Subcutaneous adipose tissue (tissue), 1 donor: ENCODE measurements at regions not wholly inside any gene's neighbourhood (a gene's known extent, or its start where the extent isn't known, plus 50 kb on each side); places are given as distances from the start of the nearest gene placed in this dataset.

Experiments
- TF ChIP-seq, protein P1 (sequence below): fragments of 450-650 bp; IDR thresholded peaks from one replicate; pipeline ENCODE4 v1.5.1; 2016; ENCODE audit warnings: low read depth, mild to moderate bottlenecking, control low read depth, antibody characterized with exemption, moderate library complexity

DNA sequence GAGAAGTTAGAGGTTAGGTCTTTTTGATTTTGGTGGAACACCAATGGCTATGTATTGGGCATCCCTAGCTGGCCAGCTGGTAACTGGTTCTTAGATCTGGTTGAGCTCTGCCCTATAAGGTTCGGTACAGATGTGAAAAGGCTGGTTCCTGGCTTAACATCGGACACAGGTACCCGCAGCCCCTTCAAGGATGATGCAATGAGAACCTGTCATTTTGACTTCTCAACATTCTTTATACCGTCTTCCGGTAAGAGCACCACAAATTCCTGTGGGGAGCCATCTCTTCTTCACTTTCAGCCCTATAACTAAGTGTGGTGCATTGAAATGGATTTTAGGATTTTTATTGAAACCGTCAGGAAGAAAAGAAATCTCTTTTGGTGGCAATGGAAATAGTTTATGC lies 222.8 kb downstream of the ADAMTS9 start:
- TF ChIP-seq, protein P1, sequence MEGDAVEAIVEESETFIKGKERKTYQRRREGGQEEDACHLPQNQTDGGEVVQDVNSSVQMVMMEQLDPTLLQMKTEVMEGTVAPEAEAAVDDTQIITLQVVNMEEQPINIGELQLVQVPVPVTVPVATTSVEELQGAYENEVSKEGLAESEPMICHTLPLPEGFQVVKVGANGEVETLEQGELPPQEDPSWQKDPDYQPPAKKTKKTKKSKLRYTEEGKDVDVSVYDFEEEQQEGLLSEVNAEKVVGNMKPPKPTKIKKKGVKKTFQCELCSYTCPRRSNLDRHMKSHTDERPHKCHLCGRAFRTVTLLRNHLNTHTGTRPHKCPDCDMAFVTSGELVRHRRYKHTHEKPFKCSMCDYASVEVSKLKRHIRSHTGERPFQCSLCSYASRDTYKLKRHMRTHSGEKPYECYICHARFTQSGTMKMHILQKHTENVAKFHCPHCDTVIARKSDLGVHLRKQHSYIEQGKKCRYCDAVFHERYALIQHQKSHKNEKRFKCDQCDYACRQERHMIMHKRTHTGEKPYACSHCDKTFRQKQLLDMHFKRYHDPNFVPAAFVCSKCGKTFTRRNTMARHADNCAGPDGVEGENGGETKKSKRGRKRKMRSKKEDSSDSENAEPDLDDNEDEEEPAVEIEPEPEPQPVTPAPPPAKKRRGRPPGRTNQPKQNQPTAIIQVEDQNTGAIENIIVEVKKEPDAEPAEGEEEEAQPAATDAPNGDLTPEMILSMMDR, result no peak

DNA sequence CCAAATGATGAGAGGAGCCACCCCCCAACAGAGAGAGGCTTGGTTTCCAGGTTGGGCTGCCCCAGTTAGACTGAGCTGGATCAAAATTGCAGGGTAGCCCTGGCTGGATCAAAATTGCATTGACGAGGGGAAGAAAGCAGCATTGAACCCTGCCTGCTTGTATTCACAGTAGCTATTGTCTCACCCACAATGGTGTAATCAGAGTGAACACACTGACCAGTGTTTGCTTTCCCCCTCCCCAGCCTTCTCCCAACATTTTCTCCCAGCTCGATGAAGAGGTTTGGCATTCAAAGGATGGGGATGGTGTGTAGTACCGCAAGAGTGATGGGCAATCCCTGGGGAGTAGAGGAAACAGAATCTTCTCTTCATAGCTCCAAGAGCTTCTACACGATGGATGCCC lies 223.8 kb downstream of the ADAMTS9 start:
- TF ChIP-seq, protein P1, result no peak

DNA sequence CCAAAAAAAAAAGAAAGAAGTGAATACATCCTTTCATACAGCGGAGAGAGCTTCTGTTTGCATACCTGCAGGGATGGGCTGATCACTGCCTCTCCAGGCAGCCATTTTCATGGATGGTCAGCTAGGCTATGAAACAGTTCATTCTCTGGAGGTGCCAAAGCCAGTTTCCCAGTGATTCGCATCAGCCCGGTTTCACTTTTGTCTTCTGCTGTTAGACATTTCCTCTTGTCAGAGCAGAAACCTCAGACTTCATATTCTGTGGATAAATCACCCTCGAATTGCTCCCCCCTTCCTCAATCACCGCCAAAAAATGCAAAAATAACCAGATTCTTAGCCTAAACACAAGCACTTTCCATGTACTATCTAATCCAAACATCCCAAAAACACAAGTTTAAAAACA lies 225.6 kb downstream of the ADAMTS9 start:
- TF ChIP-seq, protein P1, result no peak

DNA sequence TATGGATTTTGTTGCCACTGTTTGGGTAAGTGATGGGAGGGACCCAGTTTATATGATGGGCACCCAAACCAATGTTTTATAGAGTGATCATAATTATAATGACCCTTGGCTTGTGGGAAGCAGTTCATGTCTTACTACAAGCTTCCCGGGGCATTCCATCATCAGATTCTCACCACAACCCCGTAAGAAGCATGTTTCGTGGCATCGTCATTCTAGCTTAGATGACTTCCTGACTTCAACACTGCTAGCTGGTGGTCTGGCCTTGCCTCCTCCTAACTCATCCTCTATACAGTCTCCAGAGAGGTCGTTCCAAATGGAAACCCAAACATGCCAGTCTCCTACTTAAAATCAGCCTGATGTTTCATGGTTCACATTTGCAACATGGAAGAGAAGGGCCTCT lies 226.9 kb downstream of the ADAMTS9 start:
- TF ChIP-seq, protein P1, result no peak

DNA sequence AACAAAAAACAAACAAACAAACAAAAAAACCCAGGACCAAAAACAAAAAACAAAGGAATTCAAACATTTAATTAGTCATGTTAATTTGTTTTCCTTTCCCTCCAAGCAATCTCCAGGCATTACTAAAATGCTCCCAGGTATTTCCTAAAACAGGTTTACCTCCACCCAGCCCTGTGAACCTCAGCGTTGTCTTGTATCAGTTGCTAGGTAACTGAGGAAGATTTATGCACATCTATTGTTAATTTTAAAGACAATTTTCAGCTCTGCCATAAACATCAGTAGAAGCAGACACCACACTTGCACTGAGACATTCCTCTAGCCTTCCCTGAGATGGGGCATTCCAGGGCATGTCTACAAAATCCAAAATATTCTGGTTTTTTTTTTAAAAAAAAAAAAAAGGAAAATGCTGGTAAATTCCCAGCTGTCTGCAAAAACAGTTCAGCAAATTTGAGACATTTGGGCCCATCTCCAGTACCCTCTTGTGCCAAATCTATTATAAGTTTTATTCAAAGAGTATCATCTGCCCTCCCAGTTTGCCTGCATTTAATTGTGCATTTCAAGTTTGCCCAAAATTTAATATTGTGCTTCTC lies 227.6 kb downstream of the ADAMTS9 start:
- TF ChIP-seq, protein P1, result no peak

DNA sequence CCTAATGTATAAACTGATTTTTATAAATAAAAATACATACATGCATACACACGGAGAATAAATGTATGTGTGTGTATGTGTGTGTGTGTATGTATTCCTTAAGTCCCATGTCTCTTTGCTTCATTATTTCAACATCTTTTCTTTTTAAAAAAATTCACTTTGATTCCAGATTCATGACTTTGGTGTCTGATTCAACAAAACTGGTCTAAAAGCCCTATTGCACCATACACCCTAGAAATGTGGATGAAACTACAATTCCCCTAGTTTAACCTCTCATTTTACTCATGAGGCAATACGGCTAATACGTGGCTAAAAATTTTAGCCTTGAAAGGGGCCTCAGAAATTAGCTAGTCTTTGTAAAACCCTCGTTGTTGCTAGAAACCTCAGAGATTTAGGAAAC lies 228.1 kb downstream of the ADAMTS9 start:
- TF ChIP-seq, protein P1, result no peak

DNA sequence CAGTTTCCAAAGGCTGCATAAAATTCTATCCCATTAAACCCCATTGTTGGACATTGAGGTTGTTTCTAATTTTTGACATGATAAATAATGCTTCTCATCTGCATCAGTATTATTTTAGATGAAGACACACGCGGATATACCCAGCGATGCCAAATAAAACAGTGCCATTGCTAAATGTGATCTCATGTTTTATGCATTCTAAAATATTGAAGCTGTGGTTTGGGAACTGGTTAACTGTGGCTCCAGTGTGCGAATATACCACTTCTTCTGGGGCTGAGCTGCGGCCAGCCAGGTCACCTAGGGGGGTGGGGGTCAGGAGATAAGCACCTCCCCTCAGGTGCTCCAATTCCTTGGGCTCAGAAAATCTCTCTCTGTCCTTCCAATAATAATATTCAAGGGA lies 230.0 kb downstream of the ADAMTS9 start:
- TF ChIP-seq, protein P1, result no peak
